C4-2B (cell line): ENCODE measurements at regions not wholly inside any gene's neighbourhood (a gene's known extent, or its start where the extent isn't known, plus 50 kb on each side); places are given as distances from the start of the nearest gene placed in this dataset.

Source experiments
- ZFX ChIP-seq: fragments of 450-650 bp; IDR thresholded peaks from 2 replicates; pipeline ENCODE4 v1.6.1; 2017
- TF ChIP-seq, protein P1 (sequence below): fragments of 450-650 bp; conservative IDR thresholded peaks from 2 replicates; pipeline ENCODE4 v1.5.1; 2017; ENCODE audit warnings: mild to moderate bottlenecking

DNA sequence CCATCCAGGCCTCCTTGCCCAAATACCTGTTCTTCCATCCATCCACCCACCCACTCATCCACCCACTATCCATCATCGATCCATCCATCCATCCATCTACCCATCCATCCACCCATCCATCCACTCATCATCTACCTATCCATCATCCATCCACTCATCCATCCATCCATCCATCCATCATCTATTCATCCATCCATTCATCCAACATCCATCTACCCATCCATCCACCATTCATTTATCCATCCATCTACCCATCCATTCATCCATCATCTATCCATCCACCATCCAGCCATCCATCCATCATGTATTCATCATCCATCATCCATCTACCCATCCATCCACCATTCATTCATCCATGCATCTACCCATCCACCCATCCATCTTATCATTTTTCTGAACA, 413.2 kb downstream of the CTTN start:
- TF ChIP-seq, protein P1, sequence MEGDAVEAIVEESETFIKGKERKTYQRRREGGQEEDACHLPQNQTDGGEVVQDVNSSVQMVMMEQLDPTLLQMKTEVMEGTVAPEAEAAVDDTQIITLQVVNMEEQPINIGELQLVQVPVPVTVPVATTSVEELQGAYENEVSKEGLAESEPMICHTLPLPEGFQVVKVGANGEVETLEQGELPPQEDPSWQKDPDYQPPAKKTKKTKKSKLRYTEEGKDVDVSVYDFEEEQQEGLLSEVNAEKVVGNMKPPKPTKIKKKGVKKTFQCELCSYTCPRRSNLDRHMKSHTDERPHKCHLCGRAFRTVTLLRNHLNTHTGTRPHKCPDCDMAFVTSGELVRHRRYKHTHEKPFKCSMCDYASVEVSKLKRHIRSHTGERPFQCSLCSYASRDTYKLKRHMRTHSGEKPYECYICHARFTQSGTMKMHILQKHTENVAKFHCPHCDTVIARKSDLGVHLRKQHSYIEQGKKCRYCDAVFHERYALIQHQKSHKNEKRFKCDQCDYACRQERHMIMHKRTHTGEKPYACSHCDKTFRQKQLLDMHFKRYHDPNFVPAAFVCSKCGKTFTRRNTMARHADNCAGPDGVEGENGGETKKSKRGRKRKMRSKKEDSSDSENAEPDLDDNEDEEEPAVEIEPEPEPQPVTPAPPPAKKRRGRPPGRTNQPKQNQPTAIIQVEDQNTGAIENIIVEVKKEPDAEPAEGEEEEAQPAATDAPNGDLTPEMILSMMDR = no peak
- TF ChIP-seq ZFX = no peak
